ENCODE measurements at regions not wholly inside any gene's neighbourhood (a gene's known extent, or its start where the extent isn't known, plus 50 kb on each side); places are given as distances from the start of the nearest gene placed in this dataset.

DNA sequence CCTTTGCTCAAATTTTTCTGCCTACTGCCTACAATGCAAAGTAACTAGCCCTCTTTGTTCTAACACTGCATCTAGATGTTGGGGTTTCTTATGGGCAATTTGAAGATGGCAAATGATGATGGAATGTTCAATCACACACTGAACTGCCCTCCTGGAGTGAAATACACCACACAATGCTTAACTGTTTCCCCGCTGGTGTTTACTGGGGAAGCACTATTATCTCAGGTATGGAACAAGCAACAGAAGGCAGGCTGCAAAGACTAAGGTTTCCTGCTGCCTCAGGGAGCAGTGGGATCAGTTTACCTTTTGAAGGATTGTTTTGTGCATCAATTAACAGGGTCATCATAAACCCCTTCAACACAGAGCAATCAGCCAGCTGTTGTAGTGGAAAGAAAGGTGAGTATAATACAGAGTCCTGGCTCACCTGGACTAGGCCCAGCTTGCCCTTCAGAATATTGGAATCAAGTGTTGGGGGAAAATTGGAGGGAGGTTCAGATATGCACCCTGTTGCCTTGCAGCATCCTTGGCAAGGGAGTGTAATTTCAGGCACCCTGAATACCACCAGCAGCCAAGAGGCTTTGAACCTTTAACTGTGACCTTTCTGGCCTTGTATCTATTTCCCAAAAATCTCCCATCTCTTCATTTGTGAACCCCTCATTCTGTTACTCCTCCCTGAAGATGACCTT, 105.4 kb upstream of the CDH11 start:
- TF ChIP-seq GATA3 (IDR thresholded peaks at IDR 0.05; ENCODE audit: low read depth, low read length) (no peak), GATA2 (IDR thresholded peaks at IDR 0.05; ENCODE audit: low read depth, low read length) (no peak)
